Activated naive CD4-positive, alpha-beta T cell treated with Interleukin-2 at 50 U/mL for 16 hours (primary cell): ENCODE measurements at regions not wholly inside any gene's neighbourhood (a gene's known extent, or its start where the extent isn't known, plus 50 kb on each side); places are given as distances from the start of the nearest gene placed in this dataset.

Source experiments
- DNase-seq: peaks from one replicate; pipeline ENCODE4 v3.0.0-alpha.2; 2020

GRCh38 chr9:28539434-28540070, 966.3 kb upstream of the C9orf72 start:
- no peak for DNase-seq

- no peak for DNase-seq
Observed at GRCh38 chr9:28542928-28543327, 969.6 kb upstream of the C9orf72 start.

DNA sequence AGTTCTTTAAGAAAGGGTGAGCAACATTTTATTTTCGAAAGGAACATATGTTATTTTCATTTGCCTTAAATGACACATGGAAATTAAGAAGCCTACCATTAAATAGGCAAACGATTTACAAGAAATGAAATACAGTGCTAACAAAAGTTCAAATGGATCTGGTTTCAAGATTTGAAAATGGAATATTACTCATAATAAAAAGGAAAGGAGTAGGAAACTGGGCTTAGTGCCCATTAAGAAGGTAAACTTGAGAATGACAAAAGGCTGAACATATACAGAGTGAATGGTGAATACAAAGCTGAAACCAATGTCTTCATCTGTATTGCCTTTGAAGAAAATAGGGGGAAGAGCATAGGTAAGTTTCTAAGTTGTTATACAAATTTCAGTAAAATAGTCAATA, 974.2 kb upstream of the C9orf72 start:
- no peak for DNase-seq

DNA sequence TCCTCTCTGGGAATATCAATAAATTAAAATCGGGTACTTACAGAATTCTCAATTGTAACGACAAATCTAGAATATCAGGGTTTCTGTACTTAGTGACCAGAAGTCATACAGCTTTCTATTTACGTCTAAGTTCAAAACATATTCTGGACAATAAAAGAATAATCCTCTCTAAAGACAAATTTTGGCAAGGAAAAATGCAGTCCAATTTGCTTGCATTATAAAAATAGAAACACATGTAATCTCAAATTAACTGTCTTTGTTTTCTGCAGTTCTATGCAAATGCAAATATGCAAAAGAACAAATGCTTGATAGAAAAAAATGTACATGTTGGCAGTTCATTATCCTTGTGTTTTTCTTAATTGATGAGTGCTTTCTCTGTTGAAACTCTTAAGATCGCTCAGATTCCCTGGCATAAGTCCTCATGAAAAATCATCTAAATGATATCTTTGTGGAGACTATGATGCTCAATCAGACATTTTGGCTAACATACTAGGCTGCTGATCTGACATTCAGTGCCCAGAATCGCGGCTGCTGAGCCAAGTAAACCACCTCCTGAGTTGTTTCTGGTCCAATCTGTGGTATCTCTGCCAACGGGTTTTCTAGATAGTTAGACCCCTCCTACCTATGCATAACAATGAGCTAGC, 990.1 kb upstream of the C9orf72 start:
- no peak for DNase-seq

- DNase-seq, result no peak
Observed at GRCh38 chr9:28583832-28584231, 1010.6 kb upstream of the C9orf72 start.

GRCh38 chr9:28584542-28584941, 1011.3 kb upstream of the C9orf72 start:
- DNase-seq, result no peak

- no peak for DNase-seq
Observed at GRCh38 chr9:28587052-28587451, 1013.8 kb upstream of the C9orf72 start.

DNA sequence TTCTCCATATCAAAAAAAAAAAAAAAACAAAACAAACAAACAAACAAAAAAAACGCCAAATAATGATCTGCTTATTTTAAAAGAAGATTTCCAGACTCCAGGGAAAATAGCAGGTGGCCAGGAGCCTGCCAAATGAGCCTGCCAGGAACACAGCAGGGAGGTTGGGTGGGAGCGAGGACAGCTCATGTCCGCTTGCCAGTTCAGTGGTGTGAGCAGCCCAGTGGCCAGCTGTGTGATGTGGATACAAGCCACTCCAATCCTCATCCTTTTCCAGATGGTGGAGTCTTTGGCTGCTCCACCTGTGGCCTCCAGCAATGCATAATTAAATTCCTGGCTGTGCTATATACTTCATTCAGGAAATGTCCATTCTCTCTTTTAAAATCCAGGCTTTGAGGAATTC, 1025.1 kb upstream of the C9orf72 start:
- no peak for DNase-seq

DNA sequence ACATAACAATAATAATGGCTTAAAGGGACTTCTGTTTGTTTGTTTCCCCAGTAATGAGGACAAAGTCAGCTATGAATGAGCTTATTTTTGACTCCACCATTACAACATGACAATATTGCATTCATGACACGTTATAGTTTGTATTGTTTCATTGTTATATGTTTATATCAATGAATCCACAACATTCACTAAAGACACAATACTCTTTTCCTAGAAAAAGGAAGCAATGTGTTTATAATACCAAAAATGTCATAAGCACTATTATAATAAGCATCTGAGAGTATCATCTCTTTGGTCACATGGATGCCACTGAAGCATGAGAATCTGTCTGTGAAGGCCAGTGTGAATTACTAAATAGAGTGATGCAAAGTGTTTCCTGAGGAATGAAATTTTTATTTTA, 1026.9 kb upstream of the C9orf72 start:
- DNase-seq, result no peak

DNA sequence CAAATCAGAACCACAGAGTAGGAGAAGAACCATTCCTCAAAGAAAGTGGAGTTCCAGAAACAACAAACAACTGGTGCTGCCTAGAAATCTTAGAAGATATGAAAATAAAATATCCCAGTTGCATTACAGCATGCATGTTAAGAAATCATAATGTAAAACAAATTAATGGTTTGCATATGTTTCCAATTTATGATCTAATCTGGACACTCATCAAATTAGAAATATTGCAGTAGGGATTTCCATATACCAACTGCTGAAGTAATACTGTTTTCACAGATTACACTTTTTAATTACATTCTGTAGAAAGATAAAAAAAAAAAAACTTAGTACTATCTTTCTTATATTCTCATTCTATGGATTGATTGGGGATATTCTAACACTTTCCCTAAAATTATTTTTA, 1034.6 kb upstream of the C9orf72 start:
- no peak for DNase-seq

GRCh38 chr9:28610339-28610738, 1037.1 kb upstream of the C9orf72 start:
- no peak for DNase-seq

- no peak for DNase-seq
Observed at GRCh38 chr9:28616310-28616709, 1043.0 kb upstream of the C9orf72 start.

DNA sequence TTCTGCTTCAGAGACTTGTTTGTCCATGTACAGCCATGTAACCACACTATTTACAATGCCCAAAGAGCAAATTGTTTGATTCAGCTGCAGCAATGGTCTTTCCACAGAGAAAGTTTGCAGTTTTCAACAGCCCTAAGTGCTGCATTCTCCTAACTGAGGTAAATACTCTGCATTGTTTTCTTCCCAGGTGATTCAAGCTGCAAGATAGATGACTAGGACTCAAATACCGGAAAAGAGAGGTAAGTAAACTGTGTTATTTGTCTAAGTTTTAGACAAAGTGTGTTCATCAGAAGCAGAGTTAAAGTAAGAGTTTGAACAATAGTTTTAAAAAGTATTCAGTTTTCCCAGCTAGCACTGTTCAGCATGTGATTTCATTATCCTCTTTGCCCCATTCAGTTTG, 1046.7 kb upstream of the C9orf72 start:
- no peak for DNase-seq

DNA sequence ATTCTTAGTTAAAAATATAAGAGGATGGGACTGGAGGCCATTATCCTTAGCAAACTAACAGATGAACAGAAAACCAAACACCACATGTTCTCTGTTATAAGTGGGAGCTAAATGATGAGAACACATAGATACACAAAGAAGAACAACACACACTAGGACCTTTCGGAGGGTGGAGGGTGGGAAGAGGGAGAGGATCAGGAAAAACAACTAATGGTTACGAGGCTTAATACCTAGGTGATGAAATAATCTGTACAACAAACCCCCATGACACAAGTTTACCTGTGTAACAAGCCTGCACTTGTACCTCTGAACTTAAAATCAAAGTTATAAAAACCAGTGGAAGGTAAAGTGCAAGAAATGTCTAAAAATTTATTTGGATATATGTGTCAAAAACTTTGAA, 1047.4 kb upstream of the C9orf72 start:
- DNase-seq, result no peak

DNA sequence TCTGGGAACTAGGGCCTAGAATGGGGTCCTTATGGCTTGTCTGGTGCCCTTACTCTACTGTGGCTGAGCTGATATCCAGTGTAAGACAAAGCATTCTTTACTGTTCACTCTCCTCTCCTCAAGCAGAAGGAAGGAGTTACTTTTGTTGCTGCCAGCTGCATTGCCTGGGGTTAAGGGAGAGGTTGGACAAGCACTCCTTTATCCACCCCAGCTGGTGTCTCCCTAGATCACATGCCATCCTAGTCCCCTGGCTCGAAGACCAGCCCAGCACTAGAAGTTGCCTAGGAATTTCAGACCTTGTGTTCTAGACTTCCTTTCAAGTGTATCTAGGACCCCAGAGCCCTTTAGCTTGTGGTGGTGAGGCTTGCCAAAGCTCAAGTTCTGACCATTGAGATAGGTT, 1051.5 kb upstream of the C9orf72 start:
- no peak for DNase-seq

DNA sequence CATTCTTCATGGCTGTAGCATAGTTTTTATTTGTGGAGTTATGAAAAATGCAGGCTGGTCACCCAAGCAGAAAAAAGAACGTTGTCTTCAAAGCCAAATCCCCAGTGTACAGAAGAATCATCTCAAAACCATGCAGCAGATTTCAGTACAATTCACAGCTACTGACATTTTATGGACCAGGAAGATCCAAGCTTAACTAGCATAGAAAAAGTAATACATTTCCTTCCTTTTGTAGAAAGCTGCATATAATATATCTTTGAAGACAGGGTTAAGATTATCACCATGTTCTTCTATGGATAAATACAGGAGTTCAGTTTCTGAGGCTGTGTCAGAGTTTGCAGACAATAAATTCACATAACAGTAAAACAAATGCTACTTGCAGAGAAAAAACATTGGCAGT, 1054.8 kb upstream of the C9orf72 start:
- no peak for DNase-seq

GRCh38 chr9:28648723-28649122, 1075.4 kb upstream of the C9orf72 start:
- no peak for DNase-seq

GRCh38 chr9:28650327-28650726, 1077.0 kb upstream of the C9orf72 start:
- no peak for DNase-seq

GRCh38 chr9:28651050-28651722, 1077.9 kb upstream of the C9orf72 start:
- no peak for DNase-seq

DNA sequence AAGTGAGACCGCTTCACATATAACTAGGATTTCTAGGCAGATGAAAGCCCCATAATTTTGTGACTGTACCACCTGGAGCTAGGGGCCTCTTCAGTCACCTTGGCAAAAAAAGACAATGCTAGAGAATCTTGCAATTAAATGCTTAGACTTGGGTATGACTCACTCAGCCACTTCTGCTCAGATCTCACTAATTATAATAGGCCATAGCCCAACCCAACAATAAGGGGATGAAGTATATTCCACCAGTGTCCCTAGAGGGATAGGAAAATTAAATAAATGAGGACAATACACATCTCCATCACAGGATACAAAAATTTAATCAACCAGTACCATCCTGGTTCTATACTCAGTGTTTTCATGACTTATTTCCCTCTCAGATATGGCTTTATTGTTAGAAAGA, 1079.9 kb upstream of the C9orf72 start:
- DNase-seq, result no peak

DNA sequence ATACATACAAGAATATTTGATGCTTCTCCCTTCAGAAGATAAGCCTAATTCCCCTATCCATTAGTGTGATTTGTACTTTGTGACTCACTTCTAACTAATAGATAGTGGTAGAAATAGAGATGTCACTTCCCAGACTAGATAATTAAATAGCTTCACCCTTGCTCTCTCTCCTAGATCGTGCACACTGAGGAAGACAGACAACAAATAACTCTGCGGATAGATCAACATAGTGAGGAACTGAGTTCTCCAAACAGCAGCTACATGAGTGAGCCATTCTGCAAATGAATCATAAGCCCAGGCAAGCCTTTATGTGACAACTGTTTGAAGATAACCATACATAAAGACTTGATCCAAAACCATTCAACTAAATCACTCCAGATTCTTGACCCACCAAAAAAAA, 1083.4 kb upstream of the C9orf72 start:
- DNase-seq, result no peak

- no peak for DNase-seq
Observed at GRCh38 chr9:28661853-28662252, 1088.6 kb upstream of the C9orf72 start.

- no peak for DNase-seq
Observed at GRCh38 chr9:28662675-28663074, 1089.4 kb upstream of the C9orf72 start.

GRCh38 chr9:28668158-28668557, 1094.9 kb upstream of the C9orf72 start:
- DNase-seq, result no peak

GRCh38 chr9:28671000-28671399, 1097.7 kb upstream of the C9orf72 start:
- no peak for DNase-seq
